ENCODE measurements at regions not wholly inside any gene's neighbourhood (a gene's known extent, or its start where the extent isn't known, plus 50 kb on each side); places are given as distances from the start of the nearest gene placed in this dataset.

- intact Hi-C loops (cut with DNase I): no loop called here
- Histone ChIP-seq H3K36me3 (no peaks in the 10 kb centered on the region), H3K4me3 (no peak overlapping the region), H3K9me3 (no peaks in the 10 kb centered on the region), H3K27ac (no peak overlapping the region), H3K4me1 (no peaks in the 10 kb centered on the region), H3K27me3 (peaks cover 5% of the 10 kb centered on the region)
- no peak for TF ChIP-seq CTCF (IDR thresholded peaks at IDR 0.05)
- no peak for ATAC-seq
- DNase-seq: no peak
Measured at GRCh38 chr9:135269912-135270830, 182.7 kb downstream of the OLFM1 start.

- H3K9me3 ChIP-seq: no peaks in the 10 kb centered on the region
- no peak for TF ChIP-seq CTCF (IDR thresholded peaks at IDR 0.05)
- no peak overlapping the region for H3K4me3 ChIP-seq
- DNase-seq (no peak), ATAC-seq (no peak)
- peaks cover 5% of the 10 kb centered on the region for H3K27me3 ChIP-seq
- H3K4me1 ChIP-seq: no peaks in the 10 kb centered on the region
- no peak overlapping the region for H3K27ac ChIP-seq
- no peaks in the 10 kb centered on the region for H3K36me3 ChIP-seq
- intact Hi-C loops (cut with DNase I): no loop called here
Measured at GRCh38 chr9:135271425-135271824, 184.0 kb downstream of the OLFM1 start.

- Histone ChIP-seq H3K4me3 (no peak overlapping the region), H3K27me3 (peaks cover 5% of the 10 kb centered on the region), H3K27ac (no peak overlapping the region), H3K9me3 (no peaks in the 10 kb centered on the region), H3K36me3 (no peaks in the 10 kb centered on the region), H3K4me1 (no peaks in the 10 kb centered on the region)
- ATAC-seq: no peak
- DNase-seq: no peak
- no peak for TF ChIP-seq CTCF (IDR thresholded peaks at IDR 0.05)
- intact Hi-C loops (cut with DNase I): no loop called here
Measured at GRCh38 chr9:135272608-135273007, 185.1 kb downstream of the OLFM1 start.

GRCh38 chr9:135273008-135273407, 185.5 kb downstream of the OLFM1 start:
- H3K27ac ChIP-seq: no peak overlapping the region
- H3K36me3 ChIP-seq: no peaks in the 10 kb centered on the region
- intact Hi-C loops (cut with DNase I): no loop called here
- ATAC-seq (no peak), DNase-seq (no peak)
- TF ChIP-seq CTCF (IDR thresholded peaks at IDR 0.05): no peak
- no peaks in the 10 kb centered on the region for H3K4me1 ChIP-seq
- no peaks in the 10 kb centered on the region for H3K9me3 ChIP-seq
- H3K4me3 ChIP-seq: no peak overlapping the region
- H3K27me3 ChIP-seq: peaks cover 5% of the 10 kb centered on the region

- Histone ChIP-seq H3K4me1 (no peaks in the 10 kb centered on the region), H3K36me3 (no peaks in the 10 kb centered on the region), H3K27ac (no peak overlapping the region), H3K9me3 (no peaks in the 10 kb centered on the region), H3K27me3 (peaks cover 5% of the 10 kb centered on the region), H3K4me3 (no peak overlapping the region)
- DNase-seq: no peak
- intact Hi-C loops (cut with DNase I): no loop called here
- TF ChIP-seq CTCF (IDR thresholded peaks at IDR 0.05): no peak
- no peak for ATAC-seq
Measured at GRCh38 chr9:135275163-135275562, 187.7 kb downstream of the OLFM1 start.
